ENCODE measurements at regions not wholly inside any gene's neighbourhood (a gene's known extent, or its start where the extent isn't known, plus 50 kb on each side); places are given as distances from the start of the nearest gene placed in this dataset.

- TF ChIP-seq CBFB (CRISPR knock-in tag; IDR thresholded peaks at IDR 0.05; ENCODE audit: low read depth) = no peak
- no peak for TF ChIP-seq JAZF1 (CRISPR knock-in tag; IDR thresholded peaks at IDR 0.05)
Observed at GRCh38 chr13:33402975-33403374, 117.4 kb upstream of the STARD13 start (continued).

DNA sequence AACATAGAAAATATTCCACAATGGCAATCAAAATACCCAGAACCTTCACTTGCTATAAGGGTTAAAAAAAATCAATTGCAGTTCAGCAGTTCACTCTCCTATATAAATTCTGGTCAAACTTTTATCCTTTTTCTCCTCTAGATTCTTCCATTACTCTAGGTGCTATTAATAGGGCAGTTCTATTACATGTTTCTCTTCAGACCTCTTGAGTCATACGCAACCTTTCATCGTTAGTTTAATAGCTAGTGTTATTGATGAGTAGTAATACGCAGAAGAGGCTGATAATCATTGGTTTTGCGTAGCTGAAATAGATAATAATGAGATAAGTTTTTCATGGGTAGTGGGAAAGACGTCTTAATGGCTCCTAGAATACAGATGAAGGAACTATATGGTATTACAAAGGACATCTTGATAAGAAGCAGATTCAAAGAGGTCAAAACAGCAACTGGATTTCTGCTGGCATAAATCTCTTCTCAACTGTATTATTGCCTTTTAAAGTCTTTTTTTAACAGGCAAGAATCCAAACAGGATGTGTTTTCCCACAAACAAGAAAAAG lies 118.3 kb upstream of the STARD13 start:
- no peak for DNase-seq (ENCODE audit: low spot score)
- ChIA-PET CTCF (no interaction called here), POLR2A (no interaction called here)
- Mint-ChIP-seq H3K36me3 (no peaks in the 10 kb centered on the region), H3K9me3 (0 out of 2 replicates have a peak, but pooled peaks cover 3% of the 10 kb centered on the region), H3K27ac (no peak overlapping the region), H3K27me3 (ENCODE audit: low read depth) (no peaks in the 10 kb centered on the region), H3K4me1 (peaks cover 4% of the 10 kb centered on the region), H3K4me3 (no peak overlapping the region)
- TF ChIP-seq PRRX2 (CRISPR knock-in tag; IDR thresholded peaks at IDR 0.05) (no peak), ATF6 (CRISPR knock-in tag; IDR thresholded peaks at IDR 0.05) (no peak), ZBTB43 (CRISPR knock-in tag; IDR thresholded peaks at IDR 0.05) (no peak), FOXK1 (CRISPR knock-in tag; IDR thresholded peaks at IDR 0.05) (no peak), STAT6 (CRISPR knock-in tag; conservative IDR thresholded peaks at IDR 0.05; ENCODE audit: low read depth) (no peak), ZNF532 (CRISPR knock-in tag; IDR thresholded peaks at IDR 0.05; ENCODE audit: borderline replicate concordance) (no peak)
- TF ChIP-seq, protein P1, sequence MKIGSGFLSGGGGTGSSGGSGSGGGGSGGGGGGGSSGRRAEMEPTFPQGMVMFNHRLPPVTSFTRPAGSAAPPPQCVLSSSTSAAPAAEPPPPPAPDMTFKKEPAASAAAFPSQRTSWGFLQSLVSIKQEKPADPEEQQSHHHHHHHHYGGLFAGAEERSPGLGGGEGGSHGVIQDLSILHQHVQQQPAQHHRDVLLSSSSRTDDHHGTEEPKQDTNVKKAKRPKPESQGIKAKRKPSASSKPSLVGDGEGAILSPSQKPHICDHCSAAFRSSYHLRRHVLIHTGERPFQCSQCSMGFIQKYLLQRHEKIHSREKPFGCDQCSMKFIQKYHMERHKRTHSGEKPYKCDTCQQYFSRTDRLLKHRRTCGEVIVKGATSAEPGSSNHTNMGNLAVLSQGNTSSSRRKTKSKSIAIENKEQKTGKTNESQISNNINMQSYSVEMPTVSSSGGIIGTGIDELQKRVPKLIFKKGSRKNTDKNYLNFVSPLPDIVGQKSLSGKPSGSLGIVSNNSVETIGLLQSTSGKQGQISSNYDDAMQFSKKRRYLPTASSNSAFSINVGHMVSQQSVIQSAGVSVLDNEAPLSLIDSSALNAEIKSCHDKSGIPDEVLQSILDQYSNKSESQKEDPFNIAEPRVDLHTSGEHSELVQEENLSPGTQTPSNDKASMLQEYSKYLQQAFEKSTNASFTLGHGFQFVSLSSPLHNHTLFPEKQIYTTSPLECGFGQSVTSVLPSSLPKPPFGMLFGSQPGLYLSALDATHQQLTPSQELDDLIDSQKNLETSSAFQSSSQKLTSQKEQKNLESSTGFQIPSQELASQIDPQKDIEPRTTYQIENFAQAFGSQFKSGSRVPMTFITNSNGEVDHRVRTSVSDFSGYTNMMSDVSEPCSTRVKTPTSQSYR (CRISPR knock-in tag; IDR thresholded peaks at IDR 0.05) = no peak
- no peak for ATAC-seq

DNA sequence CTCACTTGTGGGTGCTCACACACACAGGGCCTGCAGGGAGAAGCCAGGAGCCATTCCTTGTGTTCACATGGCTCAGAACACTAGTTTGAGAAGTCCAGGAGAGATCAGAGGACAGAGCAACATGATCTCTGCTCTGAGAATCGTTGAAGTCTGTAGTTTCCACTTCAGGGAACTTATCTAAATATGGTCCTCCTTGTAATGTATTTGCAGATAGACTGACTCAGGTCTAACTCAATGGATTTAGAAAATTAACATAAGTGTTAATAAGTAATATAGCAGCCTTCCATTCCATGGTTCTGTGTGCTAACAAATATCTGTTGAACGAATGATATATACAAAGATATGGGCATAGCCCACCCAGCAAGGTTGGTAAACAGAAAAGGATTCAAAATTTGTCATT lies 119.8 kb upstream of the STARD13 start:
- DNase-seq (ENCODE audit: low spot score) = no peak
- Mint-ChIP-seq H3K27me3 (ENCODE audit: low read depth) (no peaks in the 10 kb centered on the region), H3K27ac (no peak overlapping the region), H3K36me3 (no peaks in the 10 kb centered on the region), H3K4me3 (no peak overlapping the region), H3K4me1 (peaks cover 4% of the 10 kb centered on the region), H3K9me3 (no peaks in the 10 kb centered on the region)
- ChIA-PET CTCF (interaction anchor here (0.7 kb wide), 1 partner anchor 224 kb away, joined by 3 read pairs; no protein-coding TSS in a partner anchor), POLR2A (no interaction called here)
- no peak for ATAC-seq
- no peak for TF ChIP-seq ZNF512 (CRISPR knock-in tag; IDR thresholded peaks at IDR 0.05; ENCODE audit: borderline replicate concordance)
- TF ChIP-seq JUN (CRISPR knock-in tag; IDR thresholded peaks at IDR 0.05) = no peak
- no peak for TF ChIP-seq CREM (CRISPR knock-in tag; IDR thresholded peaks at IDR 0.05)
- TF ChIP-seq MLX (CRISPR knock-in tag; IDR thresholded peaks at IDR 0.05) = no peak
- TF ChIP-seq HMGXB4 (CRISPR knock-in tag; IDR thresholded peaks at IDR 0.05) = no peak
- no peak for TF ChIP-seq NFYB (CRISPR knock-in tag; conservative IDR thresholded peaks at IDR 0.05; ENCODE audit: low read depth)
